Glomerular visceral epithelial cell (primary cell): ENCODE measurements at regions not wholly inside any gene's neighbourhood (a gene's known extent, or its start where the extent isn't known, plus 50 kb on each side); places are given as distances from the start of the nearest gene placed in this dataset.
"Not testable (repeated sequence)": the region's sequence is repeated elsewhere in the genome, so short reads cannot be mapped to it uniquely, and the experiment has no call there.

Source experiments
- DNase-seq: peaks from one replicate; pipeline ENCODE4 v3.0.0-alpha.2; 2016; ENCODE audit errors: extremely low spot score

DNA sequence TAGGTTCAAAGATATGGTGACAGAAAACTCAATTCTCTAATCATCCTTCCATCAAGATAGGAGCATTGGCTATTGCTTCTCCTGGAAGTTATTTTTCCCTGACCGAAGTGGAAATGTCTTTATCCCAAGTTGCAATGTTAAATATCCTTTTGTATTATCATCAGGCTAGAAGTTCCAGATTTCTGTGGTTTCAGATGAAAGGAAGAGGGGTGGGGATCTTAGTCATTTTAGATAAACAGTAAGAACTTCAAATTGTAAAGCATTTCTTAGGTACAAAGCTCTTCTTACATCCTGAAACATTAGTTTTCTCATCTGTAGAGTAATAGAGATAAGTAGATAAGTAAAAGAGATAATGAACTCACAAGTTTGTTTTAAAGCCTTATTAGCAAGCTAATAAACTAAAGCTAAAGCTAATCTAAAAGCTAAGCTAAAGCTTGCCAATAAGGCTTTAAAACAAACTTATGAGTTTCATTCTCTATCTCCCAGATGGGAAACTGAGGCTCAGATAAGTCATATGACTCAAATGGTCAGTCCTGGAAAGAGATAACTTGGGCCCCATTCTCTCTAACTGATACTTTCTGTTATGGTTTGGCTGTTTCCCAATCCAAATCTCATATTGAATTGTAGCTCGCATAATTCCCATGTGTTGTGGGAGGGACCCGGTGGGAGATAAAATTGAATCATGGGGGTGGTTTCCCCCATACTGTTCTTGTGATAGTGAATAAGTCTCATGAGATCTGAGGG, 99.2 kb upstream of the KCNK2 start:
- DNase-seq: peak; percentile 12

DNA sequence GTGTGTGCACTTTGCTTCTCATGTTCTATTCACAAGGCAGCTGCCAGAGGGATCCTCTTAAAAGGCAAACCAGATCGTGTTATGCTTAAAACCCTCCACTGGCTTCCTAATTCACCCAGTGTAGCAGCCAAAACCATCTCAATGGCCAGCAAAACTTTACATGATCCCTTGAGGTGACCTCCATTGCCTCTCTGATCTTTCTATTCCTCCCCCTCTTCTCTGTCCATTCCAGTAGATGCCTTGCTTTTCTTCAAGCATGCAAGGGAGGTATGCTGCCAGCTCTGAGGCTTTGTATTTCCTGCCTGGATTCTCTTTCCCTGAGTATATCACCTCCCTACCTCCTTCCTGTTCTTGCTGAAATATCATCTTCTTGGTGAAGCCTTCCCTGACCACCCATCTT, 93.2 kb upstream of the KCNK2 start:
- peak; percentile 44 for DNase-seq

DNA sequence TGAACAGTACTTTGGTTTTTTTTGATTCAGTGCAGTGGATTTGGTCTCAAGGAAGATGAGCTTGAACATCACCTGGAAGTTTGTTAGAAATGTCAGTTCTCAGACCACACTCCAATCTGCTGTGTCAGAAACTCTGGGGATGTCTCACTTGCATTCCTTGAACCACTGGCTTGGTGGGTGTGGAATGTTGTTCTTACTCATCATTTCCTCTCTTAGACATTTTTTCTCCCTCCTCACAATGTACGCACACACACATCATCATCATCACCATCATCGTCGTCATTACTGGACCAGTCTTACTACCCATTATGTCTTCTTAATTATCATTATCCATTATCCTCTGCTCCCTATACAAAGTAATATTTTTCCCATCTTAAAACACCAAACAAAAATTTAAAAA, 91.9 kb upstream of the KCNK2 start:
- DNase-seq: peak; percentile 76

DNA sequence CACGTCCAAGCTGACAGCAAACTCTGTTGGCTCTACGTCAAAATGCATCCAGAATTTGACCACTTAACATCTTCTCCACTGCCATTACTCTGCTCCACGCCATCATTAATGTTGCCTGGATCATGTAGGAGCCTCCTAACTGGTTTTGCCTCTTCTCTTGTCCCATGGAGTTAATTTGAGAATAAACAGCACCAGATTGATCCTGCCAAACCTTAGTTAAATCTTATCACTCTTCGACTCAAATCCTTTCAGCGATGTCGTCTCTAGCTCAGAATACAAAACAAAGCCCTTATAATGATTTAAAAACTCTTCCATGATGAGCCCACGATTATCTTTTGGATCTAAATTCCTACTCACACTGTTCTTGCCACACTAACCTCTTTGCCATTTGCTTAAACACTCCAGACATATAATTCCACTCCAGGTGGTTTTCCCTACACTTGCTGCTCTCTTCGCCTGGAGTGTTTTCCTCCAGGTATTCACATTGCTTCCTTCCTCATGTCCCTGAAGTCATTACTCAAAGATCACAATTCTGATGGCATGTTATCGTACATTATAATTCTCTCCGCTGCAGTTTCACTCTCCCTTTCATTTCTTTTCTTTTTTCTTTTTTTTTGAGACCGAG, 90.7 kb upstream of the KCNK2 start:
- DNase-seq: no peak

DNA sequence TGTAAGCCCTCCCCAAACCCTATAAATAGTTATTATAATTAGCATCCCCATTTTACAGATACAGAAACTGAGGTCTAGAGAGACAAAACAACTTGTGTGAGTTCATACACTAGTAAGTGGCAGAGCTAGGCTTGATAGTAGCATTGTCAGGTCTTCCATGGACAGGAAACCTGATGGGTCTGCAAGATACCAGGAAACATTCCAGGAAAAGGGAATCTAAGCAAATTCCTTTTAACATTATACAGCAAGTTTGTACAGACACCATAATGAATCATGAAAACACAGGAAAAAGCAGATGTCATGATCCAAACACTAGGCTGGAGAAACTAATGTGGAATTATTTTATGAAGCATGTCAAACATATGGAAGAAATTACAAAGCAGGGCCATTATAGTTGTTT, 89.1 kb upstream of the KCNK2 start:
- DNase-seq: no peak

GRCh38 chr1:214997685-214998084, 84.9 kb upstream of the KCNK2 start:
- no peak for DNase-seq

GRCh38 chr1:215001419-215002021, 81.0 kb upstream of the KCNK2 start:
- no peak for DNase-seq

DNA sequence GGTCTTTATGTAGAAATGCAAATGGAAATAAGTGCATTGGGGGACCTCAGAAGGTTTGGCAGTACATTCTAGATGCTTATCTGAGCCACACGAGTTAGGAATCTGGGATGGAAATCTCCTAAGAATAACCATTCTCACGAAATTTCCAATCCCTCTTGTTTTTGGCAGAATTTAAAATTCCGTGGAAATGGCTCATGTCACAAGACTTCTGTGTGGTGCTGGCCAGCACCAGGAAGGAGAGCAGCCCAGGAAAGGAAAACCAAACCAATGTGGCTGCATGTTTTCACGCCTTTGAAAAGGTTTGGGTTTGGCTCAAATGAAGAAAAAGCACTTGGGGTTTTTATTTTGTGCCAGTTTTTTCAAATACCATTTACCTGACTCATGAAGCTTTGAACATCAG, 80.1 kb upstream of the KCNK2 start:
- DNase-seq: peak; percentile 47

GRCh38 chr1:215003686-215004085, 78.9 kb upstream of the KCNK2 start:
- DNase-seq: no peak

GRCh38 chr1:215004121-215004827, 78.3 kb upstream of the KCNK2 start:
- DNase-seq: no peak

DNA sequence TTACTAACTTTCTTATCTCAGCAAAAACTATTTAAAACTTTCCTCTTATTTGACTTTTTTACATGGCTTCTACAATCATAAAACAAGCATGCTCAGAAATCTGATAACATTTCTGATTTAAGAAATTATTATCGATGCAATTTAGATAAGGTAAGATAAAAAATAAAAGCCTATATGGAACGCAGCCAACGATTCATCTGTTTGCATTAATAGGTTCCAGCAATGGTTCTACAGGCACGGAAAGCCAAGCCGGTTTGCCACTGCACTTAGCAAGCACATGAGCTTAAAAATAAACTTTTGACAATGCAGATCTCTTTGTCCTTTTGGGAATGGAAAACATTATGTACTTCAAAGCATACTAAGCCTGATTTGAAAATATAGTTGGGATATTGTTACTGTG, 77.5 kb upstream of the KCNK2 start:
- DNase-seq: no peak

GRCh38 chr1:215005656-215006345, 76.7 kb upstream of the KCNK2 start:
- no peak for DNase-seq

DNA sequence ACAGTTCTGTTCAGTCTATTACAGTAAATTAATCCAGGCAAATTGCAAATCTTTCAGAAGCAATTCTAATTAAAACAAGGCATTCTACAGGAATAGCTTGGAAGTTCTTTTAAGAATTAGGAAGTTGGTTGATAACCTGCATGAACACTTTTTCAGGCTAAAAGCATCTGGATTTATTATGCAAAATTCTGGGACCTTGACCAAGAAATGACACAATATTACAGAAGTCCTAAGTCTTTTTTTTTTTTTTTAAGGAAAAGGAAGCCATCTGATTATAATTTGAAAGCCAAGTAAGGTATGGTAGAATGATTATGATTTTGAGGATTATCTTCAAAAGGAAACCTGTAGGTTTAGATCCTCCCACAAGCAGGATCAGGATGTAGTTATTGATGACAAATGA, 74.7 kb upstream of the KCNK2 start:
- DNase-seq: no peak

GRCh38 chr1:215018555-215018954, 64.0 kb upstream of the KCNK2 start:
- peak; percentile 59 for DNase-seq

DNA sequence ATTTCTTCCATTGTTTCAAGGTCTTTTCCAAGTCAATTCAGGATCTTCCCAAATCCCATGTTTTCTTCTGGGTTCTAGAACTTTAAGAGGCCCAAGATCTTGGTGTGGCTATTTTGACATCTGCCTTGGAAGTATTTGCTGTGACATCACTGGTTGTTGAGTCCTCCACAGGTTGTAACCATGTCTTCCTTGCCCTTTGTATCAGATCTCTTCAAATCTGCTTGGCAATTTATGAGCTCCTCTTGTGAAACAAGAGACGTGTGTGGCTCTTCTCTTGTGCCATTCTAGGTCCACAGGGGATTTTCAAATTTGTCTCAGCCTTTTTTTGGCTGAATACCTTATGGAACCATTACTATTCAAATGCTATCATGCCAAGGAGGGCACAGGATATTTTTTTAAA, 60.3 kb upstream of the KCNK2 start:
- no peak for DNase-seq

DNA sequence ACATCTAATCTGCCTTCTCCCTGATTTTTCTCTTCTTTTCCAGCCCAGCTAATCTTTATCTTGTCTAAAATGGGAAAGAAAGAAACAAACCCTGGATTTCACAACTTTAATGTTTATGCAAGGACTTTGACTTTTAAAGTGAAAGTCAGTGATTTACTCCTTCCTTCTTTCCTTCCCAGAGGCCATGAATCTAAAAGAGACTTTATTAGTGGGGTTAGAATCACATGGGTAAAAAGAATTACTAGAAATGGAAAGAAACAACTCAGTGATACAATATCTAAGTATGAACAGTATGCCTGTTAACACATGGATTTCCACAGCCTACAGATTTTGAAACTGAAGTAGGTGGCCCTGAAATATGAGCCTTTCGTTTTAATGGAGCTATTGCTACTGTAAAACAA, 59.8 kb upstream of the KCNK2 start:
- no peak for DNase-seq

- DNase-seq: peak; percentile 18
Observed at GRCh38 chr1:215023155-215023832, 59.2 kb upstream of the KCNK2 start.

DNA sequence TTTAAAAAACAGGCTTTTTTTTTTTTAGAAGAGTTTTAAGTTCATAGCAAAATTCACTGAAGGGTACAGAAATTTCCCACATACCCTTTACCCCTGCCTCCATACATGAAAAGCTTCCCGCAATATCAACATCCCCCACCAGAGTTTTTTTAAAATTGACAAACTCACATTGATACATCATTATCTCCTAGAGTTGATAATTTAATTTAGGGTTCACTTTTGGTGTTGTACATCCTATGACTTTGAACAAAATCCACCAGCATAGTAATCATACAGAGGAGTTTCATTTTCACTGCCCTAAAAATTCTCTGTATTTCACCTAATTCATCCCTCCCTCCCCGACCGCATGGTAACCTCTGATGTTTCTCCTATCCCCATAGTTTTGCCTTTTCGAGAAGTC, 53.6 kb upstream of the KCNK2 start:
- DNase-seq: no peak

GRCh38 chr1:215030581-215030980, 52.0 kb upstream of the KCNK2 start:
- DNase-seq: not testable (repeated sequence)

DNA sequence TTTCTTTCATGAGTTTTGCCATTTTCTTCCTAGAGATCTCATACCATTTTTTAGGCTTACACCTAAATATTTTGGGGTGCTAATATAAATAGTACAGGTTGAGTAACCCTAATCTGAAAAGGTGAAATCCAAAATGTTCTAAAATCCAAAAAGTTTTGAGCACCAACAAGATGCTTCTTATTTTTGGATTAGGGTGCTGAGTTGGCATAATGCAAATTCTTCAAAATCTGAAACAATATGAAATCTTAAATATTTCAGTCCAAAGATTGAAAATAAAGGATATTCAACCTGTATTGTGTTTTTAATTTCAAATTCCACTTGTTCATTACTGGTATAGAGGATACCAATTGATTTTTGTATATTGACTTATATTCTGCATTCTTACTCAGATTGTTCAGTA, 51.1 kb upstream of the KCNK2 start:
- DNase-seq: no peak
